SU-DHL-6 (cell line): ENCODE measurements at regions not wholly inside any gene's neighbourhood (a gene's known extent, or its start where the extent isn't known, plus 50 kb on each side); places are given as distances from the start of the nearest gene placed in this dataset.

Experiments
- CTCF ChIP-seq: fragments of 200-600 bp; sonication (generic); IDR thresholded peaks from one replicate; pipeline ENCODE4 v1.5.1; 2017; ENCODE audit warnings: antibody characterized with exemption, mild to moderate bottlenecking, low read length, moderate library complexity; ENCODE audit not compliant: insufficient read depth, poor library complexity, severe bottlenecking
- EZH2phosphoT487 ChIP-seq: fragments of 200-600 bp; sonication (generic), shearing (Covaris generic); conservative IDR thresholded peaks from 2 replicates; pipeline ENCODE4 v1.6.1; 2018; ENCODE audit warnings: mild to moderate bottlenecking, antibody characterized with exemption, low read length, moderate library complexity, mixed read lengths

- no peak for TF ChIP-seq CTCF
- no peak for TF ChIP-seq EZH2phosphoT487
Measured at GRCh38 chr2:436205-436604, 148.3 kb upstream of the ALKAL2 start.
